ENCODE measurements at regions not wholly inside any gene's neighbourhood (a gene's known extent, or its start where the extent isn't known, plus 50 kb on each side); places are given as distances from the start of the nearest gene placed in this dataset.
"Not testable (repeated sequence)": the region's sequence is repeated elsewhere in the genome, so short reads cannot be mapped to it uniquely, and the experiment has no call there.

GRCh38 chrX:81857192-81857591 is 655.3 kb downstream of the SH3BGRL start:
- no peak for TF ChIP-seq POLR2A (IDR thresholded peaks at IDR 0.05; ENCODE audit: low read length)
- TF ChIP-seq GATA1 (IDR thresholded peaks at IDR 0.05; ENCODE audit: low read depth, low read length), result no peak
- DNase-seq, result no peak

- TF ChIP-seq GATA1 (IDR thresholded peaks at IDR 0.05; ENCODE audit: low read depth, low read length), result no peak
- no peak for TF ChIP-seq POLR2A (IDR thresholded peaks at IDR 0.05; ENCODE audit: low read length)
These were observed 665.0 kb downstream of the SH3BGRL start for GRCh38 chrX:81866873-81867272.

GRCh38 chrX:81868979-81869378 is 667.1 kb downstream of the SH3BGRL start:
- no peak for DNase-seq
- no peak for TF ChIP-seq GATA1 (IDR thresholded peaks at IDR 0.05; ENCODE audit: low read depth, low read length)

More at GRCh38 chrX:81866873-81867272, 665.0 kb downstream of the SH3BGRL start:
- no peak for DNase-seq

GRCh38 chrX:81874807-81875206 is 672.9 kb downstream of the SH3BGRL start:
- no peak for TF ChIP-seq GATA1 (IDR thresholded peaks at IDR 0.05; ENCODE audit: low read depth, low read length)
- TF ChIP-seq POLR2A (IDR thresholded peaks at IDR 0.05; ENCODE audit: low read length), result no peak
- no peak for DNase-seq

- no peak for TF ChIP-seq POLR2A (IDR thresholded peaks at IDR 0.05; ENCODE audit: low read length)
- TF ChIP-seq GATA1 (IDR thresholded peaks at IDR 0.05; ENCODE audit: low read depth, low read length), result no peak
- no peak for DNase-seq
These were observed 673.9 kb downstream of the SH3BGRL start for GRCh38 chrX:81875800-81876199.

GRCh38 chrX:81876437-81876836 is 674.5 kb downstream of the SH3BGRL start:
- DNase-seq, result no peak
- no peak for TF ChIP-seq POLR2A (IDR thresholded peaks at IDR 0.05; ENCODE audit: low read length)
- TF ChIP-seq GATA1 (IDR thresholded peaks at IDR 0.05; ENCODE audit: low read depth, low read length), result no peak

GRCh38 chrX:81890521-81890920 is 688.6 kb downstream of the SH3BGRL start:
- no peak for TF ChIP-seq GATA1 (IDR thresholded peaks at IDR 0.05; ENCODE audit: low read depth, low read length)
- no peak for TF ChIP-seq POLR2A (IDR thresholded peaks at IDR 0.05; ENCODE audit: low read length)
- peak; percentile 2 to 22 for DNase-seq

- TF ChIP-seq GATA1 (IDR thresholded peaks at IDR 0.05; ENCODE audit: low read depth, low read length), result no peak
- TF ChIP-seq POLR2A (IDR thresholded peaks at IDR 0.05; ENCODE audit: low read length), result no peak
- no peak for DNase-seq
These were observed 698.6 kb downstream of the SH3BGRL start for GRCh38 chrX:81900522-81900921.

- TF ChIP-seq GATA1 (IDR thresholded peaks at IDR 0.05; ENCODE audit: low read depth, low read length) (no peak), POLR2A (IDR thresholded peaks at IDR 0.05; ENCODE audit: low read length) (no peak)
- no peak for DNase-seq
These were observed 723.9 kb downstream of the SH3BGRL start for GRCh38 chrX:81925812-81926211.

- not testable (repeated sequence) for DNase-seq
These were observed 744.0 kb downstream of the SH3BGRL start for GRCh38 chrX:81945911-81946310.

- no peak for TF ChIP-seq GATA1 (IDR thresholded peaks at IDR 0.05; ENCODE audit: low read depth, low read length)
- TF ChIP-seq POLR2A (IDR thresholded peaks at IDR 0.05; ENCODE audit: low read length), result no peak
- no peak for DNase-seq
These were observed 755.4 kb downstream of the SH3BGRL start for GRCh38 chrX:81957318-81957717.

- TF ChIP-seq POLR2A (IDR thresholded peaks at IDR 0.05; ENCODE audit: low read length) (no peak), GATA1 (IDR thresholded peaks at IDR 0.05; ENCODE audit: low read depth, low read length) (no peak)
- peak; percentile 2 to 22 for DNase-seq
These were observed 756.1 kb downstream of the SH3BGRL start for GRCh38 chrX:81957900-81958545.

GRCh38 chrX:81959964-81960363 is 758.1 kb downstream of the SH3BGRL start:
- TF ChIP-seq POLR2A (IDR thresholded peaks at IDR 0.05; ENCODE audit: low read length), result no peak
- TF ChIP-seq GATA1 (IDR thresholded peaks at IDR 0.05; ENCODE audit: low read depth, low read length), result no peak
- DNase-seq, result no peak

- DNase-seq, result not testable (repeated sequence)
These were observed 772.5 kb downstream of the SH3BGRL start for GRCh38 chrX:81974413-81974812.

- no peak for DNase-seq
- TF ChIP-seq POLR2A (IDR thresholded peaks at IDR 0.05; ENCODE audit: low read length) (no peak), GATA1 (IDR thresholded peaks at IDR 0.05; ENCODE audit: low read depth, low read length) (no peak)
These were observed 778.1 kb downstream of the SH3BGRL start for GRCh38 chrX:81979806-81980515.

GRCh38 chrX:81987217-81987616 is 785.3 kb downstream of the SH3BGRL start:
- not testable (repeated sequence) for DNase-seq

All from erythroblast (primary cell).